ENCODE measurements at regions not wholly inside any gene's neighbourhood (a gene's known extent, or its start where the extent isn't known, plus 50 kb on each side); places are given as distances from the start of the nearest gene placed in this dataset.
A peak's percentile ranks its signal among the peaks of the same experiment; 100 is the strongest.

GRCh38 chr20:43798291-43799149 lies 71.7 kb upstream of the GTSF1L start:
- TF ChIP-seq CTCF (IDR thresholded peaks at IDR 0.05; ENCODE audit: insufficient read depth, low read length, poor library complexity, severe bottlenecking) = no peak
- DNase-seq (ENCODE audit: extremely low read depth, insufficient read length) = no peak
- no peak overlapping the region for H3K4me3 ChIP-seq (replicated peaks; ENCODE audit: low read depth, low read length)
- H3K27me3 ChIP-seq (replicated peaks; ENCODE audit: control insufficient read depth, insufficient read depth, low read length) = no peaks in the 10 kb centered on the region
- no peaks in the 10 kb centered on the region for H3K36me3 ChIP-seq (ENCODE audit: control insufficient read depth, insufficient read depth, low read length)

GRCh38 chr20:43794326-43794725 lies 67.5 kb upstream of the GTSF1L start:
- Histone ChIP-seq H3K27me3 (replicated peaks; ENCODE audit: control insufficient read depth, insufficient read depth, low read length) (no peaks in the 10 kb centered on the region), H3K4me3 (replicated peaks; ENCODE audit: low read depth, low read length) (no peak overlapping the region), H3K36me3 (ENCODE audit: control insufficient read depth, insufficient read depth, low read length) (no peaks in the 10 kb centered on the region)
- no peak for TF ChIP-seq CTCF (IDR thresholded peaks at IDR 0.05; ENCODE audit: insufficient read depth, low read length, poor library complexity, severe bottlenecking)
- no peak for DNase-seq (ENCODE audit: extremely low read depth, insufficient read length)

GRCh38 chr20:43789593-43789992 lies 62.8 kb upstream of the GTSF1L start:
- Histone ChIP-seq H3K4me3 (replicated peaks; ENCODE audit: low read depth, low read length) (no peak overlapping the region), H3K36me3 (ENCODE audit: control insufficient read depth, insufficient read depth, low read length) (no peaks in the 10 kb centered on the region), H3K27me3 (replicated peaks; ENCODE audit: control insufficient read depth, insufficient read depth, low read length) (no peaks in the 10 kb centered on the region)
- no peak for TF ChIP-seq CTCF (IDR thresholded peaks at IDR 0.05; ENCODE audit: insufficient read depth, low read length, poor library complexity, severe bottlenecking)
- DNase-seq (ENCODE audit: extremely low read depth, insufficient read length) = peak; percentile 78

- no peaks in the 10 kb centered on the region for H3K36me3 ChIP-seq (ENCODE audit: control insufficient read depth, insufficient read depth, low read length)
- DNase-seq (ENCODE audit: extremely low read depth, insufficient read length) = peak; percentile 37
- TF ChIP-seq CTCF (IDR thresholded peaks at IDR 0.05; ENCODE audit: insufficient read depth, low read length, poor library complexity, severe bottlenecking) = no peak
- H3K4me3 ChIP-seq (replicated peaks; ENCODE audit: low read depth, low read length) = no peak overlapping the region
- no peaks in the 10 kb centered on the region for H3K27me3 ChIP-seq (replicated peaks; ENCODE audit: control insufficient read depth, insufficient read depth, low read length)
Measured at GRCh38 chr20:43787937-43788336, 61.1 kb upstream of the GTSF1L start.

- TF ChIP-seq CTCF (IDR thresholded peaks at IDR 0.05; ENCODE audit: insufficient read depth, low read length, poor library complexity, severe bottlenecking) = no peak
- no peak for DNase-seq (ENCODE audit: extremely low read depth, insufficient read length)
- Histone ChIP-seq H3K4me3 (replicated peaks; ENCODE audit: low read depth, low read length) (no peak overlapping the region), H3K36me3 (ENCODE audit: control insufficient read depth, insufficient read depth, low read length) (no peaks in the 10 kb centered on the region), H3K27me3 (replicated peaks; ENCODE audit: control insufficient read depth, insufficient read depth, low read length) (no peaks in the 10 kb centered on the region)
Measured at GRCh38 chr20:43786885-43787284, 60.1 kb upstream of the GTSF1L start.

Measured in GM06990 (cell line).